C4-2B (cell line): ENCODE measurements at regions not wholly inside any gene's neighbourhood (a gene's known extent, or its start where the extent isn't known, plus 50 kb on each side); places are given as distances from the start of the nearest gene placed in this dataset.

Experiments used
- H3K27ac ChIP-seq: fragments of 450-650 bp; 2 replicates; pipeline ENCODE4 v1.5.1; 2017
- CTCF ChIP-seq: fragments of 450-650 bp; conservative IDR thresholded peaks from 2 replicates; pipeline ENCODE4 v1.5.1; 2017; ENCODE audit warnings: mild to moderate bottlenecking
- ZFX ChIP-seq: fragments of 450-650 bp; IDR thresholded peaks from 2 replicates; pipeline ENCODE4 v1.6.1; 2017

- H3K27ac ChIP-seq, result no peak overlapping the region
- TF ChIP-seq ZFX (no peak), CTCF (no peak)
Measured at GRCh38 chr10:6877722-6878392, 297.8 kb upstream of the PRKCQ start.

- TF ChIP-seq ZFX (no peak), CTCF (no peak)
Measured at GRCh38 chr10:6877336-6877721, 297.3 kb upstream of the PRKCQ start.

GRCh38 chr10:6875269-6875865, 295.3 kb upstream of the PRKCQ start:
- no peak overlapping the region for H3K27ac ChIP-seq
- TF ChIP-seq ZFX (no peak), CTCF (no peak)

More at GRCh38 chr10:6877336-6877721, 297.3 kb upstream of the PRKCQ start:
- H3K27ac ChIP-seq, result no peak overlapping the region

- no peak for TF ChIP-seq ZFX
- no peak for TF ChIP-seq CTCF
- H3K27ac ChIP-seq, result no peak overlapping the region
Measured at GRCh38 chr10:6871128-6871527, 291.1 kb upstream of the PRKCQ start.

GRCh38 chr10:6868036-6868725, 288.1 kb upstream of the PRKCQ start:
- no peak overlapping the region for H3K27ac ChIP-seq
- TF ChIP-seq CTCF (no peak), ZFX (no peak)

GRCh38 chr10:6866757-6867156, 286.7 kb upstream of the PRKCQ start:
- no peak overlapping the region for H3K27ac ChIP-seq
- no peak for TF ChIP-seq ZFX

GRCh38 chr10:6864142-6864541, 284.1 kb upstream of the PRKCQ start:
- H3K27ac ChIP-seq, result no peak overlapping the region
- TF ChIP-seq CTCF (no peak), ZFX (no peak)
